ENCODE measurements at regions not wholly inside any gene's neighbourhood (a gene's known extent, or its start where the extent isn't known, plus 50 kb on each side); places are given as distances from the start of the nearest gene placed in this dataset.

DNA sequence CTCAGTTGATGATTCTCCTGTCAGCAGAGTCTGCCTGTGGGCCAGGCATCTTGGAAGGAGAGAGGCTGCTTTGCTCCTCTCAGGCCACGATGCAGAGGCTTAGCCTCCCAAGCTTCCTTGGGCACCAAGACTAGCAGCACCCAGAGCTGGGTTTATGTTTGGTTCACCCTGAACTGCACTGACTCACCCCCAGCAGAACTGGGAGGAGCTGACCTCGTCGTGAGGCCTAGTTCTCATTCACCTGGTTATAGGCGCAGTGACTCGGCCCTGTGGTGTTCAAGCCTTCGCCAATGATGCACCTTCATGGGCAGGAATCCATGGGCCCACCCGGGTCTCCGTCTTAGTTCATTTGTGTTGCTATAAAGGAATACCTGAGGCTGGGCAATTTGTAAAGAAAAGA, 122.0 kb upstream of the ZNF438 start:
- TF ChIP-seq POLR2AphosphoS5 (IDR thresholded peaks at IDR 0.05; ENCODE audit: low read depth, low read length) = no peak
- TF ChIP-seq CTCF (IDR thresholded peaks at IDR 0.05 in 2 of 3, conservative IDR thresholded peaks at IDR 0.05 in 1 of 3; ENCODE audit: borderline replicate concordance in 1 of 3, insufficient read depth in 1 of 3, low read depth in 2 of 3, low read length in 2 of 3) = no peak
- TF ChIP-seq ZNF274 (IDR thresholded peaks at IDR 0.05; ENCODE audit: low read depth, low read length) = no peak
- no peak for TF ChIP-seq EZH2 (IDR thresholded peaks at IDR 0.05)
- TF ChIP-seq TCF7L2 (IDR thresholded peaks at IDR 0.05; ENCODE audit: borderline replicate concordance, extremely low read depth, insufficient read depth, insufficient read length) = no peak
